H1 (cell line): ENCODE measurements at regions not wholly inside any gene's neighbourhood (a gene's known extent, or its start where the extent isn't known, plus 50 kb on each side); places are given as distances from the start of the nearest gene placed in this dataset.

Experiments
- SP4 ChIP-seq: IDR thresholded peaks from 2 replicates; pipeline ENCODE4 v1.6.1; 2012; ENCODE audit warnings: low read length, inconsistent platforms
- TBP ChIP-seq: IDR thresholded peaks from 2 replicates; pipeline ENCODE4 v1.6.1; 2011; ENCODE audit warnings: low read depth, low read length, improper control_type of control experiment

- TF ChIP-seq SP4 (no peak), TBP (no peak)
Observed at GRCh38 chr12:76194724-76195123, 110.2 kb upstream of the NAP1L1 start (continued).
